IPS-NIHi7 (cell line): ENCODE measurements at regions not wholly inside any gene's neighbourhood (a gene's known extent, or its start where the extent isn't known, plus 50 kb on each side); places are given as distances from the start of the nearest gene placed in this dataset.
"Not testable (repeated sequence)": the region's sequence is repeated elsewhere in the genome, so short reads cannot be mapped to it uniquely, and the experiment has no call there.

Experiments used
- DNase-seq: peaks from one replicate; pipeline ENCODE4 v3.0.0; 2012; ENCODE audit warnings: mixed read lengths; ENCODE audit errors: extremely low spot score

- no peak for DNase-seq
Measured at GRCh38 chr7:47089461-47089860, 492.4 kb downstream of the TNS3 start.

DNA sequence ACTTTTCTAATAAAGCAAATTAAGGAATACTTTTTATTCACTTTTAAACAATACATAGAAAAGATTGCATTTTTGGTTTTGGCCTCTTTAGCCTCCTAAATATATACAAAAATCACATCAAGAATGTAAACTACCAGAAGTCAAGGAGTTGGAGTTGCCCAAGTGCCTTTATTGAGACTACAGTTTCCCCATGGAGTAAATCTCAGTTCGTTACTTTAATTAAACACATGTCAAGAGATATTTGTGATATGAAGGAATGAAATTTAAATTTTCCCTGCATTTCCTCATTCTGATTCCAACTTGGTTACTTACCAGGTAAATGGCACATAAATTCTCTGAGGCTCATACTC, 492.9 kb downstream of the TNS3 start:
- DNase-seq, result no peak

DNA sequence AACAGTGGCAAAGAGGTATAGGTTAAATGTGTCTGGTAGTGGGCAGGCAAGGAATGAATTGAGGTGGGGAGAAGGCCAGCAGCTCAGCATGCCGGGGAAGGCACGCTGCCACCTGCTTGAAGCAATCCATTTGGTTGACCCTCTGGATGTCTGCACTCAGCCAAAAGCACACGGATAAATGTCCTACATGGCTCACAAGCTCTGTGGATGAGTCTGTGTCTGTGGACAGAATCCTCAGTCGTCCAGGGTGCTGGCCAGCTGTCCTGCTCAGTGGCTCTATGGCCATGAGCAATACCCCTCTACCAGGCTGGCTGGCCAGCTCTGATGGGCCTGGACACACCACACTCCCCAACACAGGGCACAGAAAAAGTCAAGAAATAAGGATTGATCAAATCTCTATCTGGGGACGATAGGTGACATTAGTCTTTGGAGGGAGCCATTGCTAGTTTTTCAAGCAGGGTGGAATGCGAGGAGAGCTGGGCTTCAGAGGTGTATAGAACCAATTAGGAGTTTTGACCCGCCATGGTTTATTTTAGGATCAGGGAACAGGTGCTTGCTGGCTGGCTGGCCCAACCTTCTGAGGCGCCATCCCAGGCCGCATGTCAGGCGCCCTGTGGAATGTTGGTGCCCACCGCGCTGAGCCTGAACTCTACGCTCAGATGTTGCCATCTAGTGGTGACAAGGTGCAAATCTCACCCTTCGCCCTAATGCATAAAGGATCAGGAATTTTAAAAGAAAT, 493.4 kb downstream of the TNS3 start:
- DNase-seq, result peak; percentile 86

- DNase-seq, result no peak
Measured at GRCh38 chr7:47087866-47088265, 494.0 kb downstream of the TNS3 start.

- no peak for DNase-seq
Measured at GRCh38 chr7:47085491-47086275, 496.2 kb downstream of the TNS3 start.

GRCh38 chr7:47083476-47084250, 498.2 kb downstream of the TNS3 start:
- no peak for DNase-seq

DNA sequence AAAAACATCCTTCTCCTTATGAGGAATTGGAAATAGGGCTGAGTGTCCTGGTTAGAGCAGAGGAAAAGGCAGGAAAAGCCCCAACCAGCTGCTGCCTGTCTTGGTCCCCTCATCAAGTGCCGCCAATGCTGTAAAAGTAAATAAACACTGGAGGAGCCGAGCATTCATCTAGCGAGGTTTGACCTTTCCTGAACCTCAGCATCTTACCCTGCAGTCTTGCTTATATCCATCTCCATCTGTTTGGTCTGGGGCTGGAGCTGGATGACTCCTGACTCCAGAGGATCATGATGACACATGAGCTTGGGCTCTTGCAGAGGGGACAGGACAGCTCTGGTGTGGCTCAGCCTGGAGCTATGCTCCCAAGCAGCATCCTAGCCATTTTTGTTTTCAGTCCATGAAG, 501.1 kb downstream of the TNS3 start:
- no peak for DNase-seq

DNA sequence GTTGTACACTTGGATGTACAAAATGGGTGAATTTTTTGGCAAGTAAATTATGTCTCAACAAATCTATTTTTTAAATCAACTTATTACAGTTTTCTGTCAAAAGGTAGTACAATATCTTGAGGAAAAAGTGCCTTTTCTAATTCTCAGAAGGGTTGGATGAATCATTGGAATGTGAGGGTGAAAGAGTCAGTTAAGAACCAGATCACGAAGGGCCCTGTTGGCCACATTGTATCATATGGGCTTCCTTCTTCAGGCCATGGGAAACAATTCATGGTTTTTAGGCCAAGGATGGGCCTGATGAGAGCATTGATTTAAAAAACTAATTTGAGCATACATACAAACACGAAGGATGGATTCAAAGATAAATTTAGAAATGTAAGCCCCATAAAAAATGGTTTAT, 503.7 kb downstream of the TNS3 start:
- no peak for DNase-seq

- no peak for DNase-seq
Measured at GRCh38 chr7:47074702-47075153, 507.2 kb downstream of the TNS3 start.

DNA sequence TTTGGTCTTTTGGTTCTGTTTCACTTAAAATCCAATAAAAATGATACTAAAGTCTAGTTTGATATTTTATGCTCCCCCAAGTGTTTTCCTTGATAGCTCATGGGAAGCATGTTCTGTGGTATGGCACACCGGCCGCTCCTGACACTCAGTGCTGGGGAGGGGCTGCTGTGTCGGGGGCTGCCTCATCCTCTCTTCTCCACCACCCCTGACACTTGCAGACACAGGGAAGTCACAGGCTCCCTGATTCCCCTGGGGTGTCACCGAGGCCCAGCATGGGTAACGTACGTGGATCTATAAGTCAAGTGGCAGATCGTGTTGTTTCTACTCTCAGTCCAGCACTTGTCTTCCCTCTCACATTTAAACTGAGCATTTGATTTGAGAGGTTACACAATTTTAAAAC, 508.6 kb downstream of the TNS3 start:
- DNase-seq, result no peak

DNA sequence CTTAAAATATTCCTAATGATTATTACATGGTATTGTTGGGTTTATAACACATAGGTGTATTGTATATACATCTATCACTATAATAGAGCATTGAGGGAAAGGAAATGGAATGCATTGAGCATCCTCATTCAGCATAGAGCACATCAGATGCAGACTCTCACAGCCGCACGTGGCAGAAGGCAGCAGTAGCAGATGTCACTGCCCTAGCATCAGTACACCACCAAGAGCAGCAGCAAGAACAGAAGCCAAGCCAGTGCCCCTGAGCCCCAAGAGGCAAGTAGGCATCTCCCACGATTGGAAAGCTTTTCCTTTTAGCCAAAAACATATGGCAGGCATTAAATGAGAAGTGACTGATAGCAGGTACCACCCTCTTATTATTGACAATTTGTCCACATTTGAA, 510.0 kb downstream of the TNS3 start:
- no peak for DNase-seq

- no peak for DNase-seq
Measured at GRCh38 chr7:47069385-47070076, 512.4 kb downstream of the TNS3 start.

GRCh38 chr7:47066976-47067614, 514.8 kb downstream of the TNS3 start:
- DNase-seq, result no peak

DNA sequence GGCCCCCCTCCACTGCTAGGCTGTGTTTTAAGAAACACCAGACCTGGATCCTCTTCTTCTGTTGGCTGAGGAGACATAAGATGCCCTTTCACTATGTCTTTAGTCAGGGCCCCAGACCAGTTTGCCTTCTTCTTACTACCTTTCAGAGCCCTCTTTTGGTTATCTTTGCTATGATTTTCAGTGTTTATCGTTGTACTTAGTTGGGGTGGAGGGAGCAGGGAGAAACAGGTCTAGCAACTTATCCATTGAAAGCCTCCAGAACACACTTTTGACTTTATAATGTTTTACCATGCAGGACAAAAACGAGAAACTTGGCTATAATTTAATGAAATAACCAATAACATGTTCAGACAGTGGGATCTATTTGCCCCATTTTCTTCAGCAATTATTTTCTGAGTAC, 525.2 kb downstream of the TNS3 start:
- DNase-seq, result no peak

GRCh38 chr7:47052541-47053208, 529.2 kb downstream of the TNS3 start:
- not testable (repeated sequence) for DNase-seq

DNA sequence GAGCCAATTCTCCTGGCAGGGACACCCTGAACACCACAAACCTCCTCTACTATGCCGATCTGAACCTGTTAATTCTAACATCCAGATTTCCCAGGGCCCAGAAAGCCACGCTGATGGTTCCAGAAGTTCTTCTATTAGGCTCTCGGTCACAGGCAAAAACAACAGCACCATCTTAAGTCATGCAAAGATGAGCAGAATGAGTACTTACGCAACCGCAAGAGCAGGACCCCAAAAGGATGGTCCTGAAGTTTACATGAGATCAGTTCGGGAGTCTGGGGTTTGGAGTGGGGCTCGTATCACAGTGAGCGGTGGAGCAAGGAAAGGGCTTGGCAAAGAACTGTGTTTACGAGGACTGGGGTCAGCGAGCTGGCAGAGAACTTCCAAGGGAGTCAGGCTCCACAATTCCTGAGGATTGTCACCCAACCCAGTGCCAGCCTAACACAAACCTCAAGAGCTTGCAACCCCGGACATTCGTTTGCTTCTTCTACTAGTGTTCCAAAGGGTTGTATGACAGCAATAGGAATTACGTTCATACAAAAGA, 532.6 kb downstream of the TNS3 start:
- no peak for DNase-seq

- DNase-seq, result no peak
Measured at GRCh38 chr7:47047384-47047783, 534.5 kb downstream of the TNS3 start.

- no peak for DNase-seq
Measured at GRCh38 chr7:47046949-47047348, 535.0 kb downstream of the TNS3 start.

GRCh38 chr7:47045207-47046051, 536.5 kb downstream of the TNS3 start:
- no peak for DNase-seq

- no peak for DNase-seq
Measured at GRCh38 chr7:47044625-47045024, 537.3 kb downstream of the TNS3 start.
